OCI-LY7 (cell line): ENCODE measurements at regions not wholly inside any gene's neighbourhood (a gene's known extent, or its start where the extent isn't known, plus 50 kb on each side); places are given as distances from the start of the nearest gene placed in this dataset.

Experiments used
- EZH2phosphoT487 ChIP-seq: fragments of 200-600 bp; sonication (generic); IDR thresholded peaks from 2 replicates; pipeline ENCODE4 v1.6.1; 2018; ENCODE audit warnings: low read depth, borderline replicate concordance, mild to moderate bottlenecking, mixed run types, antibody characterized with exemption, low read length, moderate library complexity, mixed read lengths
- TF ChIP-seq, protein P1 (sequence below): fragments of 200-600 bp; sonication (generic); conservative IDR thresholded peaks from 2 replicates; pipeline ENCODE4 v1.5.1; 2014; ENCODE audit warnings: mild to moderate bottlenecking, antibody characterized with exemption, low read length, moderate library complexity, mixed read lengths

DNA sequence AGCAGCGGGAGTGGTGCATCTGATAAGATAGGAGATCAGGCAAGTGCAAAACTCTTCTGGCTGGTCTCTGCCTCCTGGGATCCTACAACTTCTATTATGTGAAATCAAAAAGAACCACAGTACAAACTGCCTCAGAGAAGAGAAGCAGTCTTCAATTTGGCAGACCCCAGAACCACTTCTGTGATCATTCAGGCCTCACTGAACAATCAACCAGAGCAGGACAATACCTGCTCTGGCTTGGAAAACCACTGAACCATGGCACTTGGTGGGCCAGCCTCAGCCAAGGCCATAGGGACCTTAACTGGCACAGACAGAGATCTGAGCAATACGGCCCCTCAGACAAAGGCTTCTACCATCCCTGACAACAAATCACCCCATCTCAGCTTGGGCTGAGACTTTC, 103.0 kb downstream of the NDUFA12 start:
- TF ChIP-seq EZH2phosphoT487 = no peak
- TF ChIP-seq, protein P1, sequence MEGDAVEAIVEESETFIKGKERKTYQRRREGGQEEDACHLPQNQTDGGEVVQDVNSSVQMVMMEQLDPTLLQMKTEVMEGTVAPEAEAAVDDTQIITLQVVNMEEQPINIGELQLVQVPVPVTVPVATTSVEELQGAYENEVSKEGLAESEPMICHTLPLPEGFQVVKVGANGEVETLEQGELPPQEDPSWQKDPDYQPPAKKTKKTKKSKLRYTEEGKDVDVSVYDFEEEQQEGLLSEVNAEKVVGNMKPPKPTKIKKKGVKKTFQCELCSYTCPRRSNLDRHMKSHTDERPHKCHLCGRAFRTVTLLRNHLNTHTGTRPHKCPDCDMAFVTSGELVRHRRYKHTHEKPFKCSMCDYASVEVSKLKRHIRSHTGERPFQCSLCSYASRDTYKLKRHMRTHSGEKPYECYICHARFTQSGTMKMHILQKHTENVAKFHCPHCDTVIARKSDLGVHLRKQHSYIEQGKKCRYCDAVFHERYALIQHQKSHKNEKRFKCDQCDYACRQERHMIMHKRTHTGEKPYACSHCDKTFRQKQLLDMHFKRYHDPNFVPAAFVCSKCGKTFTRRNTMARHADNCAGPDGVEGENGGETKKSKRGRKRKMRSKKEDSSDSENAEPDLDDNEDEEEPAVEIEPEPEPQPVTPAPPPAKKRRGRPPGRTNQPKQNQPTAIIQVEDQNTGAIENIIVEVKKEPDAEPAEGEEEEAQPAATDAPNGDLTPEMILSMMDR = no peak
